ENCODE measurements at regions not wholly inside any gene's neighbourhood (a gene's known extent, or its start where the extent isn't known, plus 50 kb on each side); places are given as distances from the start of the nearest gene placed in this dataset.

DNA sequence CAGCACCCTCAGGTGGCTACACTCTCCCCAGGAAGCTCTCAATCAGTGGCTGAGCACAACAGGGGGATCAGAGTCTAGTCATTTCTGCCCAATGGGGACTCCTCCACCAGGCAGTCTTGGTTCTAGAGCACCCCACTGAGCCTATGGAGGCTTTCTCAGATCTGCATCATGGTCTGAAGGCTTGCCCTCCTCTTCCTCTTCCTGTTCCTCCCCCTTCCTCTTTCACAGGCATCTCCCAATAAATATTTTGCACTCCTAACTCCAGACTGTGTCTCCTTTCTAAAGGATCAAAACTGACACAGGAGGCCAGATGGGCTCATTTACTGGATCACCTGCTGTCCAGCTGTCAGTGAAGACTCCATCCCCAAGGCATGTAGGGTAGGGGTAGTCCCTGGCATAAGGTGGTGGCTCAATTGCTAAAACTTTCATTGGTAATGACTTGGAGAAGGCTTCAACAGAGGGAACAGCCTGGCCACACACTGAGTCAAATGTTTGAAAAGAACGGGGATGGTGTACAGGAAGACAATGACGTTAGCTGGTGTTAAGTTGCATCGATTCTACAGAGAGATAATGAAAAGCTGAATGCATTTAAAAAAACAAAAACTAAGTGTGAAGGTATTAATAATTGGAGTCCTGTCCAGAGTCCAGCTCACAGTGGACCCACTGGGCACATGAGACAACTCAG is 84.2 kb upstream of the SLC2A1 start:
- no peak for TF ChIP-seq TAF1 (IDR thresholded peaks at IDR 0.05; ENCODE audit: low read depth)
- TF ChIP-seq TEAD4 (IDR thresholded peaks at IDR 0.05), result no peak
- TF ChIP-seq NFIC (IDR thresholded peaks at IDR 0.05), result no peak
- no peak for TF ChIP-seq CEBPB (IDR thresholded peaks at IDR 0.05)
- TF ChIP-seq, protein P1, sequence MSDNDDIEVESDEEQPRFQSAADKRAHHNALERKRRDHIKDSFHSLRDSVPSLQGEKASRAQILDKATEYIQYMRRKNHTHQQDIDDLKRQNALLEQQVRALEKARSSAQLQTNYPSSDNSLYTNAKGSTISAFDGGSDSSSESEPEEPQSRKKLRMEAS (IDR thresholded peaks at IDR 0.05), result no peak
- TF ChIP-seq, protein P2, sequence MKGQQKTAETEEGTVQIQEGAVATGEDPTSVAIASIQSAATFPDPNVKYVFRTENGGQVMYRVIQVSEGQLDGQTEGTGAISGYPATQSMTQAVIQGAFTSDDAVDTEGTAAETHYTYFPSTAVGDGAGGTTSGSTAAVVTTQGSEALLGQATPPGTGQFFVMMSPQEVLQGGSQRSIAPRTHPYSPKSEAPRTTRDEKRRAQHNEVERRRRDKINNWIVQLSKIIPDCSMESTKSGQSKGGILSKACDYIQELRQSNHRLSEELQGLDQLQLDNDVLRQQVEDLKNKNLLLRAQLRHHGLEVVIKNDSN (IDR thresholded peaks at IDR 0.05), result no peak
- no peak for TF ChIP-seq CREB1 (IDR thresholded peaks at IDR 0.05; ENCODE audit: low read depth)
- no peak for TF ChIP-seq EGR1 (IDR thresholded peaks at IDR 0.05)
- no peak for TF ChIP-seq EP300 (IDR thresholded peaks at IDR 0.05; ENCODE audit: borderline replicate concordance)
- no peak for TF ChIP-seq ZBTB7A (IDR thresholded peaks at IDR 0.05; ENCODE audit: low read depth)
- no peak for TF ChIP-seq TCF12 (IDR thresholded peaks at IDR 0.05; ENCODE audit: low read depth)
- TF ChIP-seq, protein P3, sequence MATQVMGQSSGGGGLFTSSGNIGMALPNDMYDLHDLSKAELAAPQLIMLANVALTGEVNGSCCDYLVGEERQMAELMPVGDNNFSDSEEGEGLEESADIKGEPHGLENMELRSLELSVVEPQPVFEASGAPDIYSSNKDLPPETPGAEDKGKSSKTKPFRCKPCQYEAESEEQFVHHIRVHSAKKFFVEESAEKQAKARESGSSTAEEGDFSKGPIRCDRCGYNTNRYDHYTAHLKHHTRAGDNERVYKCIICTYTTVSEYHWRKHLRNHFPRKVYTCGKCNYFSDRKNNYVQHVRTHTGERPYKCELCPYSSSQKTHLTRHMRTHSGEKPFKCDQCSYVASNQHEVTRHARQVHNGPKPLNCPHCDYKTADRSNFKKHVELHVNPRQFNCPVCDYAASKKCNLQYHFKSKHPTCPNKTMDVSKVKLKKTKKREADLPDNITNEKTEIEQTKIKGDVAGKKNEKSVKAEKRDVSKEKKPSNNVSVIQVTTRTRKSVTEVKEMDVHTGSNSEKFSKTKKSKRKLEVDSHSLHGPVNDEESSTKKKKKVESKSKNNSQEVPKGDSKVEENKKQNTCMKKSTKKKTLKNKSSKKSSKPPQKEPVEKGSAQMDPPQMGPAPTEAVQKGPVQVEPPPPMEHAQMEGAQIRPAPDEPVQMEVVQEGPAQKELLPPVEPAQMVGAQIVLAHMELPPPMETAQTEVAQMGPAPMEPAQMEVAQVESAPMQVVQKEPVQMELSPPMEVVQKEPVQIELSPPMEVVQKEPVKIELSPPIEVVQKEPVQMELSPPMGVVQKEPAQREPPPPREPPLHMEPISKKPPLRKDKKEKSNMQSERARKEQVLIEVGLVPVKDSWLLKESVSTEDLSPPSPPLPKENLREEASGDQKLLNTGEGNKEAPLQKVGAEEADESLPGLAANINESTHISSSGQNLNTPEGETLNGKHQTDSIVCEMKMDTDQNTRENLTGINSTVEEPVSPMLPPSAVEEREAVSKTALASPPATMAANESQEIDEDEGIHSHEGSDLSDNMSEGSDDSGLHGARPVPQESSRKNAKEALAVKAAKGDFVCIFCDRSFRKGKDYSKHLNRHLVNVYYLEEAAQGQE (IDR thresholded peaks at IDR 0.05; ENCODE audit: low read depth), result no peak
- TF ChIP-seq RAD21 (IDR thresholded peaks at IDR 0.05; ENCODE audit: low read depth), result no peak

DNA sequence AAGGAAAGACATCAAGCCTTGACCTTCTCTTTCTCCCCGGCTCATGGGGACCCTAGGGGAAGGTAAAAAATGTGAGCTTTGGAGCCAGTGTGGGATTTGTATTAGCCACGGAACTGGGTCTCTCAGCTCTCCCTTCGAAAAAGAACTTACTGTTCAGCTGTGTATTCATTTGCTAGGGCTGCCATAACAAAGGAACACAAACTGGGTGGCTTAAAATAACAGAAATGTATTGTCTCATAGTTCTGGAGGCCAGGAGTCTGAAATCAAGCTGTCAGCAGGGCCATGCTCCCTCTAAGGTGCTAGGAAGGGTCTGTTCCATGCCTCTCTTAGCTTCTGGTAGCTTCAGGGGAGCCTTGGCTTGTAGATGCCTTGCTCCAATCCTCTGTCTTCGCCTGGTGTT is 83.5 kb upstream of the SLC2A1 start:
- TF ChIP-seq TCF12 (IDR thresholded peaks at IDR 0.05; ENCODE audit: low read depth) (no peak), EGR1 (IDR thresholded peaks at IDR 0.05) (no peak), RAD21 (IDR thresholded peaks at IDR 0.05; ENCODE audit: low read depth) (no peak), TEAD4 (IDR thresholded peaks at IDR 0.05) (no peak), ZBTB7A (IDR thresholded peaks at IDR 0.05; ENCODE audit: low read depth) (no peak), FOXM1 (IDR thresholded peaks at IDR 0.05; ENCODE audit: borderline replicate concordance, low read depth) (no peak), NFIC (IDR thresholded peaks at IDR 0.05) (no peak), TAF1 (IDR thresholded peaks at IDR 0.05; ENCODE audit: low read depth) (no peak), YY1 (IDR thresholded peaks at IDR 0.05; ENCODE audit: low read depth) (no peak), CREB1 (IDR thresholded peaks at IDR 0.05; ENCODE audit: low read depth) (no peak)
- TF ChIP-seq, protein P2 (IDR thresholded peaks at IDR 0.05), result no peak
- TF ChIP-seq, protein P1 (IDR thresholded peaks at IDR 0.05), result no peak
- TF ChIP-seq, protein P3 (IDR thresholded peaks at IDR 0.05; ENCODE audit: low read depth), result no peak

DNA sequence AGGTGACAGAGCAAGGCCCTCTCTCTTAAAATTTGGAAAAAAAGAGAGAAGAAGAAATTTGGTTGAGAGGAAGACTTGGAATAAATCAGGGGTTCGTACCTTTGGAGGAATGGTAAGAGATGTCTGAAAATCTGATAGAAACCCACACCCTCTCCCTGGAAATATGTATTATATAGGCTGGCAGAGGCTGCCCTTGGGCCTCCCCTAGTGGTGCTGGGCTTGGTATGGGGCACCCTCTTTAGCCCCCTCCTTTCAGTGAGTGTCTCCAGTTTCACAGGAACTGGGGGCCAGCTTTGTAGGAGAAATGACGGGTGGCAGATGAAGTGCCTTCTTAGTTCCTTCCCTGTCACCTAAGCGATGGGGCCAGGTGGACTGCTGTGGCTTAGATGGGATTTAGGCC is 82.9 kb upstream of the SLC2A1 start:
- no peak for TF ChIP-seq NFIC (IDR thresholded peaks at IDR 0.05)
- TF ChIP-seq, protein P1 (IDR thresholded peaks at IDR 0.05), result no peak
- TF ChIP-seq EP300 (IDR thresholded peaks at IDR 0.05; ENCODE audit: borderline replicate concordance), result no peak
- TF ChIP-seq RAD21 (IDR thresholded peaks at IDR 0.05; ENCODE audit: low read depth), result no peak
- no peak for TF ChIP-seq ZBTB7A (IDR thresholded peaks at IDR 0.05; ENCODE audit: low read depth)
- TF ChIP-seq TEAD4 (IDR thresholded peaks at IDR 0.05), result no peak

DNA sequence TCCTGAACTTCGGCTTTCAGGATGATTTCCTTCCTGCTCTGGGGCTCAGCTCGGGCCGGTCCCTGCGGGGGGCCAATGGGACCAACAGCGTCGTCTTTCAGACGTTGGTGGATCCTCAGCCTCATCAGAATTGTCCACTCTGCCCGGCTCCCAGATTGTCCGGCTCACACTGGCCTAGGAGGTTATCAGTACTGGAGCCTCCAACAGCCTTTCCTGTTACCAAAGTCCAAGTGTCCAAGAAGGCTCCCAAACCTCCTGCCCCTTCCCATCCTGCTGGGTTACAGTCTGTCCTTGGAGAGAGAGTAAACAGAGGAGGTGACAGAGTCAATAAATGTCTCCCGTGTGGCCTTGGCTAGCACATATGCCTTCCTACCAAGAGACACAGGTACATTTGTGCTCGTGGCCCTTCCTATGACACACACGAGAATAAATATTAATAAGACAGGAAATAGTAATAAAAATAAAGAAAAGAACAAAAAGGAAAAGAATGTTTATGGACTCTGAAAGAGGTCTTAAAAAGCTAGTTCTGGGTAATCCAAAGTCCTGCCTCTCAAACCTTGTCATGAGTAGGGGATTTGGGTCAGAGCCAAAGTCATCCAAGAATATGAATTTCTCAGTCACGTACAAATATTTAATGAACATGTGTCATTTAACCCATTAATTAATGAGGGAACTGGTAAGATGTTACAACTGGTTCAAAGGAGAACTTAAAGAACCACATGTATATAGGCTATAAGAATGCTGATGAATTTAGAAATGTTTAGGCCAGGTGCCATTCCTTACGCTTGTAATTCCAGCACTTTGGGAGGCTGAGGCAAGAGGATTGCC is 80.8 kb upstream of the SLC2A1 start:
- TF ChIP-seq RAD21 (IDR thresholded peaks at IDR 0.05; ENCODE audit: low read depth) (no peak), FOXM1 (IDR thresholded peaks at IDR 0.05; ENCODE audit: borderline replicate concordance, low read depth) (no peak), ZBTB7A (IDR thresholded peaks at IDR 0.05; ENCODE audit: low read depth) (no peak), TAF1 (IDR thresholded peaks at IDR 0.05; ENCODE audit: low read depth) (no peak)
- TF ChIP-seq, protein P3 (IDR thresholded peaks at IDR 0.05; ENCODE audit: low read depth), result no peak

Measured in Ishikawa (cell line).